T1000 (cell line): ENCODE measurements at regions not wholly inside any gene's neighbourhood (a gene's known extent, or its start where the extent isn't known, plus 50 kb on each side); places are given as distances from the start of the nearest gene placed in this dataset.

Source experiments
- DNase-seq: peaks from one replicate; lab custom pipeline; 2025; ENCODE audit warnings: mixed read lengths; lab: John Stamatoyannopoulos, UW

DNA sequence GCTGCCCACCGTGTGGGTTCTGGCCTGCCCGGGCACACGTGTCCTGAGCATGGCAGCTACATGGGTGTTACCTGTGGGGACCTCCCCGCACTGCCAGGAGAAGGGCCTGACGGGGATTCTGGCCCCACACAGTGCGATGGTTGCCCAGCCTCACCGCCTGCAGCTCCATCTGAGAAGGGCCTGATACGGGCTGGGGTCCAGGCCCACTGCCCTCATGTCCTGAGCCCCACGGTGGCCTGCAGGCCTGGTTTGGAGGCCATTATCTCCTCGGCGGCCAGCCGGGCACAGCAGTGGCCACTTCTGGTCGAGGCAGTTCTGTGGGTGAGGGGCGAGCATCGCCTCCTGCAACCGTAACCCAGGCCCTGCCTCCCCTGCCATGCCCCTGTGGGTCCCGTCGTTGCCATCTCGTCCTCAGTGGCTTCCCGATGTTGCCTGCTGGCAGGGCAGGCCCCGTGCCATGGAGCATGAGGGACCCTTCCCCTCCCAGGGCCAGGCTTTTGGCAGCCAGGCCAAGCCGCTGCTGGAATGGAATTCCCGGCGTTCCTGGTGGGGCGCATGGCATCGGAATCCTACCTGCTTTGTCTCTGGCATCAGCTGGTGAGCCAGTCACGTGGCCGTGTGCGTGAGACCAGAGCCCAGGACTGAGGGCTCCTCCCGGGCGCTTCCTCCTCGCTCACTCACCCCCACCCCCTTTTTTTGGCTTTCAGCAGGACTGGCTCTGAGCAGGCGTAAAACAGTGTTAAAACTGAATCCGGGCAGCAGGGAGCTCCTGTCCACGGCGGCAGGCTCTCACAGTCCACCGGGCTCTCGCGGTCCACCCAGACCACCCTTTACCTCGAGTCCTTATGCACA lies 71.9 kb upstream of the PPARA start:
- no peak for DNase-seq

- DNase-seq = no peak
Measured at GRCh38 chr22:46079093-46079860, 71.0 kb upstream of the PPARA start.

- DNase-seq = peak; percentile 75
Measured at GRCh38 chr22:46079861-46080821, 70.2 kb upstream of the PPARA start.

- no peak for DNase-seq
Measured at GRCh38 chr22:46081036-46081830, 69.1 kb upstream of the PPARA start.

DNA sequence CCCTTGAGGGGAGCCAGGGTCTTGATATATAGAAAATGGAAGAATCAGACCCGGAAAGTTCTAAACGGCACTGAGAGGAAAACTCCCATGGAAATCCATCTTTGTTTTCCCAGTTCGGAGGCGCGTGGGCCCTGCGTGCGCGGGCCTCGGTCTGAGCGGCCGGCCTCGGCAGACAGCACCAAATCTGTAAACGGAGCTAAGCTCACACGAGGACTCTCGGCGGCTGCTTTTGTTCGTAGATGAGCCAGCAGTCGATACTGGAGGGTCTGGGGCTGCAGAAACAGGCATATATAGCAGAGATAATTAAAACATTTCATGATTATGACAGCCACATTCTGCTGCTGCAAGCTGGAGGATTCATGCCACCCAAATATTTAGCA lies 68.5 kb upstream of the PPARA start:
- DNase-seq = no peak

DNA sequence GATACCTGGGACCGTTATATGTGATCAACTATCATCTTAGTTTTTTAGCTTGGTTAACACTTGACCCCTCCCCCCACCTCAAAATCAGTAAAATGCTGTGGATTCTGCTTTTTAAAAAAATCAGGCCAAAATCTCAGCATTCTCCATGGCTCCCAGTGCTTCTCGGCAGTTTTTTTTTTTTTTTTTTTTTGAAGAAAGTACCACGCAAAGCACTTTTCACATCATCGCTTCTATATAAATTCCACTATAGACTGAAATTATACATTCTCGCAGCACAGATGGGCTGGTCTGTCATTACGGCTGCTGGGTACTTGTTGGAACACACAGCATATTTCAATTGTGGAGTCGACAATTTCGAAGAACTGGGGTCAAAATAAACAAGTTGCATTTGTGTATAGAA lies 67.7 kb upstream of the PPARA start:
- no peak for DNase-seq

- no peak for DNase-seq
Measured at GRCh38 chr22:46083383-46084350, 66.7 kb upstream of the PPARA start.

DNA sequence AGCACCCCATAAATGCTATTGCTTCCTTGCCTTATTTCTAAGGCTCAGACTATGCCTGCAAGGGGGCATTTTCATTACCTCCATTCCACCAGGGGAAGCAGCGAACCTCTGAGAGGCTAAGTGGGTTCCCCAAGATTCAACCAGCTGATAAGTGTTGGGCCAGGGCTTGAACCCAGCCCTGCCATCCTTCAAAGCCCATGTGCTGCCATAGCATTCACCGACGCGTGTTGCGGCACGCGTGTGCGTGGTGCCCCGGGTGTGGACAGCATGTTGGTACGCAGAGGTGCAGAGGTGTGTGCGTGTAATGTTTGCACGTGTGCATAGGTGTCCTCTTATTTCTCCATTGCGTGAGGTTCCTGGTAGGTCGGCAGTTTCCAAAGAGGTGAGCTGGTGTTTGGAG lies 66.0 kb upstream of the PPARA start:
- no peak for DNase-seq

GRCh38 chr22:46084943-46085827 lies 65.1 kb upstream of the PPARA start:
- peak; percentile 73 for DNase-seq

- DNase-seq = peak; percentile 71
Measured at GRCh38 chr22:46085828-46086576, 64.3 kb upstream of the PPARA start.

GRCh38 chr22:46086577-46087335 lies 63.6 kb upstream of the PPARA start:
- no peak for DNase-seq

GRCh38 chr22:46087336-46087690 lies 63.0 kb upstream of the PPARA start:
- DNase-seq = no peak

- DNase-seq = peak; percentile 75
Measured at GRCh38 chr22:46087816-46088277, 62.5 kb upstream of the PPARA start.

DNA sequence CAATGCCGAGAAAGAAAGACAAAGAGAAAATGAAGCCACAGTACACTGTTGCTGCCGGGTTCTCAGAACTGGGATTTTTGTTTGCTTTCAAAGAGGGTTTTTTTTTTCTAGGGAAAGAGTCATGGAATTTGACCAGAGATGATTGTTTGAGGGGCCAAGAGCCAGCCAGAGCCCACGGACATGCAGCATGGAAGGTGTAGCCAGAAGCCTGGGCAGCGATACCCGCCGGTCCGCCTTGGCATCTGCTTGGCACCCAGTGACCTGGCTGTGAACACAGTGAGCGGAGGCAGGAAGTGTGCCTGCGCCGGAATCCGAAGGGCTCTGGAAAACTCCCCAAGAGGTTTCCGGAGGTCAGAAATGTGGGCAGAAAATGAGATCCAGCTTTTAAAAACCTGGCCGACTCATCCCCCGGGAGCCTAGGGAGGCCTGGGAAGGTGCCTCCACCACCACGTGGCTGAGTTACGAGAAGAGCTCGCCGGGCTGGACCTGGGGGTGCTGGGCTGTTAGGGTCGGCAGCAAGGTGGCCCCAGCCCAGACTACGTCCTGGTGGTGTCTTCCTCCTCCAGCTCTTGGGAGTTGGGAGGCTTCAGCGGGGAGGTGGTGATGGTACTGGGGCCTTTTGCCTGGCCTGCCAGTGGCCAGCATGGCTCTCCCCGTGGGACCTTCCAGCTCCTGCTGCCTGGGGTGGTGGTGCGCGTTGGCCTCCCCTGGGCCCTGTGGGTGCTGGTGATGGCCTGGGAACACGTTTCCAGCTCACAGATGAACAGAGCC lies 61.6 kb upstream of the PPARA start:
- DNase-seq = no peak

DNA sequence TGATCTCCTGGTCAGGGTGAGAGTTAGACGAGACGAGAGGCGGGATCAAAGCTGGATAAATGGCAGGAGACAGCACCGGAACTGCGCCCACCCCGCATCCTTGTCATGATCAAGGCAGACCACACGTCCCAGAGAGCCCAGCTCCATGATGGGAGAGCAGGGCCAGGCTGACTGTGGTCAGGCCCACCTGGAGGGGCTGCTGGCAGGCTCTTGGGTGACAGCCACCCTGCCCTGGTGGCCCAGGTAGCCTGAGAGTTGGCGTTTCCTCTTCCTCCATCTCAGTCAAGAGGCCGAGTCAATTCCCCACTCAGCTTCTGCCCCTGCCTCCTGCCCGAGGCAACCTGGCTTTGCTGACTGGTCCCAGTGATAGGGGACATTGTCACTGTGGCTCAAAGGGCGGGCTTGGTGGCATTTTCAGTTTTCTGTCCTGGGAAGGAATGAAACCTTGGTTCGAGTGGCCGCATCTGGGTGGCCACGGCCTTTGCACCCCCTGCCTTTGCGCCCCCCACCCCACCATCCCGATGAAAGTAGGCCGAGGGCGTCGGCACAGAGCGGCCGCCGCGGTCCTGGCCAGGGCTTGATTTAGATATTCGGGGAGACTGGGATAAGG lies 60.8 kb upstream of the PPARA start:
- no peak for DNase-seq

DNA sequence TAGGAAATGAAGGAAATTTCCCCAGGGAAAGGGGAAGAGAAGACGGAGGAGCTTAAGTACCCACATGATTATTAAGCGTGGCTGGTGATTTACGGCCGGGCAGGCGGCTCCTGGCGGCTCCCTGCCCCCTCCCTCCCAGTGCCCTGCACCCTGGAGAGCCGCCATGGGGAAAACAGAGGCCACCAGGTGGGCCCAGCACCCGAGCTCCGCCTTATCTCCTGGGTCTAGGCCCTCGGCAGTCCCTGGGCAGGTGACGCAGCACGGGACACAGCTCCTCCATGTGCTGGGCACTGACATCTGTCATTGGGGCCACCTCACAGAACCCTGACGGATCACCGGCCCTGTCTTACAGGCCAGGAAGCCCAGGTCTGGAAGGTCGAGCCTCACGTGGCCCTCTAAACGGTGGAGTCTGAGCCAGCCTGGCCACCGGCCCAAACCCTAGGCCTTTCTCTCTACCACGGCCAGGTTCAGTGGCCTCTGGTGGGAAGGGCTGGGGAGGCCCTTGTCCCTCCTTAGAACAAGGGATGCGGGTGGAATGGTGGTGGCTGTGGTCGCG lies 60.2 kb upstream of the PPARA start:
- no peak for DNase-seq
